K562 (cell line): ENCODE measurements at regions not wholly inside any gene's neighbourhood (a gene's known extent, or its start where the extent isn't known, plus 50 kb on each side); places are given as distances from the start of the nearest gene placed in this dataset.

Experiments used
- ATAC-seq: fragments of 200-7000 bp; cut with Tn5 transposase; 3 replicates; pipeline ENCODE4 v1.9.1; 2020; ENCODE audit warnings: moderate library complexity
- BruUV-seq: library from RNA; stranded (reverse); fragments of 400-500 nt; replicated peaks from 2 replicates; lab custom pipeline; 2021; lab: Mats Ljungman, UMichigan
- CTCF ChIA-PET: fragments of 300-600 bp; formaldehyde crosslinking; extraction: SDS; loops from one replicate; lab custom pipeline; 2021; ENCODE audit warnings: low intra/inter-chr PET ratio; lab: Yijun Ruan, JAX
- POLR2A ChIA-PET: fragments of 300-600, 350-650 bp; sonication (Branson Sonifier 250); formaldehyde crosslinking; extraction: SDS; loops from one replicate; lab custom pipeline; 2021; ENCODE audit warnings: antibody characterized with exemption, inconsistent platforms; lab: Yijun Ruan, JAX
- DNase-seq, 4 experiments: peaks; one replicate each; pipeline versions ENCODE4 v3.0.0 to v3.0.0-alpha.2; 2011 to 2018; ENCODE audit warnings: low spot score in 3 of 4, mixed read lengths in 3 of 4; ENCODE audit errors: extremely low read depth in 1 of 4
- FAIRE-seq: peaks from 2 replicates; lab custom pipeline; 2011; peaks lifted over from hg19 to GRCh38; lab: Jason Lieb, UNC
- H2AFZ ChIP-seq: 2 replicates; pipeline ENCODE4 v1.6.0; 2011; ENCODE audit warnings: low read depth, low read length, control low read depth, inconsistent platforms
- H3K27ac ChIP-seq: fragments of 200-600 bp; 3 replicates; pipeline ENCODE4 v1.8.0; 2011; ENCODE audit warnings: low read depth, mild to moderate bottlenecking, control low read depth, inconsistent platforms, low read length, moderate library complexity, mixed read lengths; ENCODE audit errors: extremely low read depth
- H3K27me3 ChIP-seq, 2 experiments: fragments of 300-600 bp in 1 of 2; 2 replicates in 1 of 2; 3 replicates in 1 of 2; pipeline versions ENCODE4 v1.6.0 to v1.8.0; 2011; ENCODE audit warnings: inconsistent platforms in 2 of 2, low read length in 2 of 2, mild to moderate bottlenecking in 1 of 2, mixed read lengths in 1 of 2, moderate library complexity in 1 of 2; ENCODE audit not compliant: control insufficient read depth in 2 of 2, insufficient read depth in 2 of 2
- H3K36me3 ChIP-seq: fragments of 300-600 bp; 3 replicates; pipeline ENCODE4 v1.8.0; 2011; ENCODE audit warnings: mild to moderate bottlenecking, low read length, inconsistent platforms; ENCODE audit not compliant: control insufficient read depth, insufficient read depth
- H3K4me1 ChIP-seq, 2 experiments: fragments of 200-600 bp in 1 of 2; replicated peaks in 1 of 2; 2 replicates in 1 of 2; 3 replicates in 1 of 2; pipeline versions ENCODE4 v1.5.1 to v1.8.0; 2011; ENCODE audit warnings: inconsistent platforms in 2 of 2, low read length in 2 of 2, mild to moderate bottlenecking in 1 of 2, mixed read lengths in 1 of 2, moderate library complexity in 1 of 2; ENCODE audit not compliant: control insufficient read depth in 2 of 2, insufficient read depth in 2 of 2
- H3K4me2 ChIP-seq: 2 replicates; pipeline ENCODE4 v1.6.1; 2011; ENCODE audit warnings: low read length, control low read depth, inconsistent platforms, mixed read lengths; ENCODE audit not compliant: insufficient read depth
- H3K4me3 ChIP-seq: fragments of 200-600 bp; sonication (generic), shearing (Covaris generic); 2 replicates; pipeline ENCODE4 v1.5.1; 2016; ENCODE audit warnings: control low read depth, inconsistent platforms
- H3K79me2 ChIP-seq: fragments of 200-600 bp; 3 replicates; pipeline ENCODE4 v1.8.0; 2011; ENCODE audit warnings: low read length, inconsistent platforms; ENCODE audit not compliant: control insufficient read depth, insufficient read depth
- H3K9ac ChIP-seq, 2 experiments: 2 replicates each; pipeline versions ENCODE4 v1.6.0 to v1.6.1; 2011; ENCODE audit warnings: low read depth in 2 of 2, low read length in 2 of 2, control low read depth in 1 of 2, inconsistent platforms in 1 of 2, mild to moderate bottlenecking in 1 of 2, mixed read lengths in 1 of 2; ENCODE audit not compliant: insufficient read depth in 1 of 2
- H3K9me1 ChIP-seq: one replicate; pipeline ENCODE4 v1.6.0; 2011; ENCODE audit warnings: inconsistent platforms, mild to moderate bottlenecking, low read length, moderate library complexity; ENCODE audit not compliant: control insufficient read depth, insufficient read depth
- H3K9me3 ChIP-seq: replicated peaks from 2 replicates; pipeline ENCODE4 v1.5.1; 2011; ENCODE audit warnings: low read depth, low read length, inconsistent platforms; ENCODE audit not compliant: control insufficient read depth, insufficient read depth
- H4K20me1 ChIP-seq: replicated peaks from 2 replicates; pipeline ENCODE4 v1.6.1; 2011; ENCODE audit warnings: low read length, inconsistent platforms, mixed read lengths; ENCODE audit not compliant: control insufficient read depth, insufficient read depth
- CBFA2T2 ChIP-seq: fragments of 450-650 bp; conservative IDR thresholded peaks from 2 replicates; pipeline ENCODE4 v1.6.1; 2017; ENCODE audit warnings: mild to moderate bottlenecking
- COPS2 ChIP-seq: fragments of 450-650 bp; conservative IDR thresholded peaks from 2 replicates; pipeline ENCODE4 v1.6.1; 2016; ENCODE audit warnings: mild to moderate bottlenecking, moderate library complexity
- ELF1 ChIP-seq: fragments of 200-800 bp; sonication (Bioruptor generic); IDR thresholded peaks from 2 replicates; pipeline ENCODE4 v1.6.1; 2016; ENCODE audit warnings: missing genetic modification characterization, missing compliant biosample characterization
- FOXM1 ChIP-seq, 2 experiments: fragments of 450-650 bp in 1 of 2; sonication (generic) in 1 of 2; formaldehyde crosslinking in 1 of 2; IDR thresholded peaks; 2 replicates each; pipeline versions ENCODE4 v1.6.1 to v1.9.0; 2017 to 2022; ENCODE audit warnings: low read depth in 2 of 2, mild to moderate bottlenecking in 2 of 2, missing genetic modification reagents in 1 of 2, moderate library complexity in 1 of 2
- HMBOX1 ChIP-seq: sonication (generic); IDR thresholded peaks from 2 replicates; pipeline ENCODE4 v1.6.1; 2016
- HMG20B ChIP-seq: fragments of 250-450 bp; sonication (Bioruptor Pico); IDR thresholded peaks from 2 replicates; pipeline ENCODE4 v1.5.0; 2021; ENCODE audit warnings: mild to moderate bottlenecking
- RBM25 ChIP-seq: fragments of 200-400 bp; formaldehyde crosslinking; IDR thresholded peaks from 2 replicates; pipeline ENCODE4 v1.6.1; 2018; ENCODE audit warnings: low read length, low read depth, moderate library complexity; ENCODE audit not compliant: severe bottlenecking
- TCF15 ChIP-seq: fragments of 250-450 bp; sonication (Bioruptor Pico); IDR thresholded peaks from 2 replicates; pipeline ENCODE4 v1.8.0; 2022; ENCODE audit warnings: moderate library complexity, mild to moderate bottlenecking, inconsistent platforms
- ZNF175 ChIP-seq: fragments of 200-800 bp; sonication (Bioruptor generic); IDR thresholded peaks from 2 replicates; pipeline ENCODE4 v1.6.1; 2016; ENCODE audit warnings: low read depth, mild to moderate bottlenecking, missing genetic modification characterization, missing compliant biosample characterization
- ZNF766 ChIP-seq: fragments of 200-800 bp; sonication (Bioruptor generic); conservative IDR thresholded peaks from 2 replicates; pipeline ENCODE4 v1.6.1; 2016; ENCODE audit warnings: missing genetic modification characterization, missing compliant biosample characterization
- WGBS: fragments of 100-300 bp; shearing (Covaris generic); methylation state at CpG from one replicate; pipeline ENCODE4 v1.1.6; 2016; ENCODE audit warnings: low coverage, mixed read lengths; ENCODE audit not compliant: insufficient coverage; ENCODE audit errors: missing lambda C conversion rate; 5-methylcytosine and 5-hydroxymethylcytosine counted together
- in situ Hi-C: fragments of 300-500 bp; cut with MboI; formaldehyde crosslinking; loops from 4 replicates; pipeline ENCODE4 v1.15.0; 2018; ENCODE audit warnings: inconsistent platforms, mixed read lengths
- intact Hi-C: fragments of 100-400 bp; cut with micrococcal nuclease; formaldehyde crosslinking; loops from 2 replicates; pipeline ENCODE4 v1.14.2; 2022
- TF ChIP-seq, protein P1 (sequence below): conservative IDR thresholded peaks from 2 replicates; pipeline ENCODE4 v1.6.1; 2011; ENCODE audit warnings: low read depth, mild to moderate bottlenecking, low read length; ENCODE audit not compliant: control insufficient read depth

GRCh38 chr1:22379566-22379965 lies 72.1 kb upstream of the ZBTB40 start:
- Histone ChIP-seq H3K27me3 (peaks cover 43 to 61% of the 10 kb centered on the region in 2 experiments), H4K20me1 (0 out of 2 replicates have a peak, but pooled peaks cover 4% of the 10 kb centered on the region), H2AFZ (no peak overlapping the region), H3K27ac (no peak overlapping the region), H3K4me2 (no peak overlapping the region), H3K4me3 (no peak overlapping the region), H3K36me3 (no peaks in the 10 kb centered on the region), H3K9ac (no peak overlapping the region), H3K9me3 (no peaks in the 10 kb centered on the region), H3K79me2 (no peaks in the 10 kb centered on the region), H3K9me1 (peaks cover 4% of the 10 kb centered on the region), H3K4me1 (peaks cover 0 to 7% of the 10 kb centered on the region in 2 experiments; a peak in 1 of 5 replicates)
- ChIA-PET POLR2A (interaction anchor here (0.7 kb wide), 1 partner anchor 95 kb away, joined by 3 read pairs; no protein-coding TSS in a partner anchor), CTCF (interaction anchor here (0.8 kb wide), 1 partner anchor 247 kb away, joined by 4 read pairs; no protein-coding TSS in a partner anchor)
- ATAC-seq (no peak), DNase-seq (no peak), FAIRE-seq (no peak)
- TF ChIP-seq ELF1 (tag) (no peak), ZNF766 (CRISPR knock-in tag) (no peak), ZNF175 (CRISPR knock-in tag) (no peak)
- in situ Hi-C loops (no loop called here), intact Hi-C loops (no loop called here)
- WGBS: 10% methylated on average over 7 of the region's 7 CpGs
- no TSS peak for BruUV-seq

DNA sequence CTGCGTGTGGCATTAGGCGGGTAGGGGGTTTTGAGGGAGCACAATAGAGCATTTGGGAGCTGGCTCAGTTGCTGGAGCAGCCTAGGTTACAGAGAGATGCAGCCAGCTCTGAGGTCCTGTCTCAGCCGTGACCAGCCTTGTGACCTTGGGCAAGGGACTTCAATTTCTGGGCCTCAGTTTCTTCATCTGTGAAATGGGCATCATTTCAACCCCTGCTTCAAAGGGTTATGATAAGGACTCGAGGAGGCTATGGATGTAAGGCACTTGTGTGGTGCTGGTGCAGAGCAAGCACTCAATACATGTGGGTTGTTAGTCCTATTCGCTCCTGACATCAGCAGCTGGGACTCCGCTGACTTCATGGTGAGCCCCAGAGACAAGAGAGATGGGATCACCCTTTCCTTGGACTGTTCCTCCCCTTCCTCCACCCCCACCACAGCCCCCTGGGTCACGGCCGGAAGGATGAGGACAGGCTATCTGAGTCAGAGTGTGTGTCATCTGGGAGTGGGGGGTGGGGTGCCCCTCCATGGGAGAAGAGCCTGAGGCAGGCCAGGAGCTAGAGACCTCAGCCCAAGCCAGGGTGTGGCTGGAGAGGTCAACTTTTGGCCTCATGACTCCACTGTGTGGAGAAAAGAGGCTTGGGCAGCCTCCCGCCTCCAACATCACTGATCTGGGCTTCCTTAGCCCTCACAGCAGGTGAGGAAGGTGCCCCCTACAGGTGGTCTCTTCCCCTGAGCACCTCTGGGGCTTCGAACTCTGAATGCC lies 71.4 kb upstream of the ZBTB40 start:
- ChIA-PET POLR2A (interaction anchor here (0.7 to 0.8 kb wide), 2 partner anchors 9 to 96 kb away, joined by 3 read pairs; no protein-coding TSS in a partner anchor), CTCF (interaction anchor here (0.8 kb wide), 1 partner anchor 248 kb away, joined by 4 read pairs; no protein-coding TSS in a partner anchor)
- no peak overlapping the region for H3K4me2 ChIP-seq
- H3K4me1 ChIP-seq: peaks cover 0 to 7% of the 10 kb centered on the region in 2 experiments; a peak in 1 of 5 replicates
- H2AFZ ChIP-seq: no peak overlapping the region
- intact Hi-C loops (no loop called here), in situ Hi-C loops (no loop called here)
- no peak overlapping the region for H3K4me3 ChIP-seq
- FAIRE-seq: no peak
- no peaks in the 10 kb centered on the region for H3K36me3 ChIP-seq
- peak; percentile 70 for ATAC-seq
- 0 out of 2 replicates have a peak, but pooled peaks cover 10% of the 10 kb centered on the region for H4K20me1 ChIP-seq
- H3K9me3 ChIP-seq: no peaks in the 10 kb centered on the region
- no TSS peak for BruUV-seq
- H3K79me2 ChIP-seq: no peaks in the 10 kb centered on the region
- DNase-seq: peak; percentile 65 to 79 (median 74)
- peak overlapping the region in 1 of 2 experiments; percentile 7; a peak in 1 of 4 replicates for H3K9ac ChIP-seq
- WGBS: 0% methylated on average over 10 of the region's 10 CpGs
- H3K27me3 ChIP-seq: peaks cover 45 to 66% of the 10 kb centered on the region in 2 experiments
- peaks cover 4% of the 10 kb centered on the region for H3K9me1 ChIP-seq
- no peak overlapping the region for H3K27ac ChIP-seq
- TF ChIP-seq HMBOX1: no peak
- no peak for TF ChIP-seq FOXM1 (IDR thresholded peaks at IDR 0.05; ENCODE audit: low read depth)
- TF ChIP-seq FOXM1 (CRISPR knock-in tag; IDR thresholded peaks at IDR 0.05; ENCODE audit: low read depth): no peak
- no peak for TF ChIP-seq TCF15 (CRISPR knock-in tag)
- peak; percentile 88 for TF ChIP-seq RBM25
- TF ChIP-seq, protein P1, sequence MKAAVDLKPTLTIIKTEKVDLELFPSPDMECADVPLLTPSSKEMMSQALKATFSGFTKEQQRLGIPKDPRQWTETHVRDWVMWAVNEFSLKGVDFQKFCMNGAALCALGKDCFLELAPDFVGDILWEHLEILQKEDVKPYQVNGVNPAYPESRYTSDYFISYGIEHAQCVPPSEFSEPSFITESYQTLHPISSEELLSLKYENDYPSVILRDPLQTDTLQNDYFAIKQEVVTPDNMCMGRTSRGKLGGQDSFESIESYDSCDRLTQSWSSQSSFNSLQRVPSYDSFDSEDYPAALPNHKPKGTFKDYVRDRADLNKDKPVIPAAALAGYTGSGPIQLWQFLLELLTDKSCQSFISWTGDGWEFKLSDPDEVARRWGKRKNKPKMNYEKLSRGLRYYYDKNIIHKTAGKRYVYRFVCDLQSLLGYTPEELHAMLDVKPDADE: no peak
- TF ChIP-seq COPS2: no peak
- TF ChIP-seq CBFA2T2: 0 out of 2 replicates have a peak, but pooled peaks have one; percentile 15
- no peak for TF ChIP-seq HMG20B
